ENCODE measurements at regions not wholly inside any gene's neighbourhood (a gene's known extent, or its start where the extent isn't known, plus 50 kb on each side); places are given as distances from the start of the nearest gene placed in this dataset.

DNA sequence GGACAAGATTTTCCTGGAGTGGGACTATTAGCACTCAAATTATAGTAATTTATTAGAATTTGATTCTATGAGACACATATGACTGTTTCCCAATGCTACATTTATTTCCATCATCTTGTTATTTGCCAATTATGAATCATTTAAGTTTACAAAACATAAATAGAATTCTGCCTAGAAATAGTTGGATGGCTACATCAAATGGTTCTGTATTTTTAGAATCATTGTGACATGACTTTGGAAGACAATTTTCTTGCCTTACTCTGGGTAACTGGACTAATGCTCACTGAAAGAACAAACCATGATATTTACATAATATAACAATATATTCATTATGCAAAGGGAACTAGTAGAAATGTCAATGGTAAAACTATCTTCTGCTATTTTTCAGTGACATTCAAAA lies 173.5 kb downstream of the ZIC1 start:
- no peak overlapping the region for H3K4me3 ChIP-seq (ENCODE audit: control insufficient read depth in 2 of 3, extremely low read depth in 1 of 3, insufficient read depth in 2 of 3, low read depth in 1 of 3, low read length in 3 of 3)
- H3K4me2 ChIP-seq (ENCODE audit: control insufficient read depth, extremely low read depth, insufficient read depth, low read depth, low read length), result no peak overlapping the region
- H3K79me2 ChIP-seq (ENCODE audit: control insufficient read depth, insufficient read depth, low read length), result no peaks in the 10 kb centered on the region
- H3K9ac ChIP-seq (ENCODE audit: control insufficient read depth, extremely low read depth, insufficient read depth, low read length), result no peak overlapping the region
- no peak for FAIRE-seq
- H2AFZ ChIP-seq (ENCODE audit: control insufficient read depth, low read length), result no peak overlapping the region
- H4K20me1 ChIP-seq (ENCODE audit: control insufficient read depth, extremely low read depth, insufficient read depth, low read length), result no peaks in the 10 kb centered on the region
- no peaks in the 10 kb centered on the region for H3K9me3 ChIP-seq (ENCODE audit: control insufficient read depth, low read depth, low read length)
- H3K27me3 ChIP-seq (ENCODE audit: control insufficient read depth, extremely low read depth, insufficient read depth, low read length), result no peaks in the 10 kb centered on the region
- no peak for TF ChIP-seq EZH2 (IDR thresholded peaks at IDR 0.05; ENCODE audit: low read length)
- TF ChIP-seq, protein P1, sequence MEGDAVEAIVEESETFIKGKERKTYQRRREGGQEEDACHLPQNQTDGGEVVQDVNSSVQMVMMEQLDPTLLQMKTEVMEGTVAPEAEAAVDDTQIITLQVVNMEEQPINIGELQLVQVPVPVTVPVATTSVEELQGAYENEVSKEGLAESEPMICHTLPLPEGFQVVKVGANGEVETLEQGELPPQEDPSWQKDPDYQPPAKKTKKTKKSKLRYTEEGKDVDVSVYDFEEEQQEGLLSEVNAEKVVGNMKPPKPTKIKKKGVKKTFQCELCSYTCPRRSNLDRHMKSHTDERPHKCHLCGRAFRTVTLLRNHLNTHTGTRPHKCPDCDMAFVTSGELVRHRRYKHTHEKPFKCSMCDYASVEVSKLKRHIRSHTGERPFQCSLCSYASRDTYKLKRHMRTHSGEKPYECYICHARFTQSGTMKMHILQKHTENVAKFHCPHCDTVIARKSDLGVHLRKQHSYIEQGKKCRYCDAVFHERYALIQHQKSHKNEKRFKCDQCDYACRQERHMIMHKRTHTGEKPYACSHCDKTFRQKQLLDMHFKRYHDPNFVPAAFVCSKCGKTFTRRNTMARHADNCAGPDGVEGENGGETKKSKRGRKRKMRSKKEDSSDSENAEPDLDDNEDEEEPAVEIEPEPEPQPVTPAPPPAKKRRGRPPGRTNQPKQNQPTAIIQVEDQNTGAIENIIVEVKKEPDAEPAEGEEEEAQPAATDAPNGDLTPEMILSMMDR (optimal IDR thresholded peaks at IDR 0.05 in 1 of 3, IDR thresholded peaks at IDR 0.05 in 1 of 3, conservative IDR thresholded peaks at IDR 0.05 in 1 of 3; ENCODE audit: extremely low read depth in 1 of 3, insufficient read depth in 2 of 3, low read length in 3 of 3), result no peak
- H3K9me1 ChIP-seq (ENCODE audit: control insufficient read depth, extremely low read depth, insufficient read depth, low read length), result no peaks in the 10 kb centered on the region
- no peaks in the 10 kb centered on the region for H3K36me3 ChIP-seq (ENCODE audit: control insufficient read depth in 2 of 2, extremely low read depth in 1 of 2, insufficient read depth in 2 of 2, low read length in 2 of 2)
- no peak for DNase-seq (ENCODE audit: low read depth, low spot score)
- dilution Hi-C loops (cut with MboI; ENCODE audit: extremely low pct_ligation_motif_present, low sequenced_read_pairs), result no loop called here
- H3K27ac ChIP-seq (ENCODE audit: control insufficient read depth, insufficient read depth, low read length), result no peak overlapping the region
- no peaks in the 10 kb centered on the region for H3K4me1 ChIP-seq (ENCODE audit: control insufficient read depth, extremely low read depth, insufficient read depth, low read length)

DNA sequence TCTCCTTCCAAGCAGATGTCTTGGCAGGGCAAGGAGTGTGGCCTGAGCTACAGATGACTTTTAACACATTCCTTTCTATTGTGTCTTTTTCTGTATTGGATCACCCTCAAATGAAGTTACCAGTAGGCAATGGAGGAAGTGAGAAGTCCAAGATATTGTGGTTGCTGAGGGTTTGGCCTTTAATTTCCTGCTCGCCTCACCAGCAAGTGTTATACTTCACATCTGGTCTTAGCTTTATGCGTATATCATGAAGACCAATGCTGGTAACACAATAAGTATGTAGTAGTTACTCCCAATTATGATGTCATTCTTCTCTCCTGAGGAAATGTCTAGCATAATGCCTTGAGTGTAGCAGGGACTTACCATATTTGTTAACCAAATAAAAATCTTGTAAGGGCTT lies 179.9 kb downstream of the ZIC1 start:
- FAIRE-seq, result no peak
- TF ChIP-seq EZH2 (IDR thresholded peaks at IDR 0.05; ENCODE audit: low read length), result no peak
- TF ChIP-seq, protein P1 (optimal IDR thresholded peaks at IDR 0.05 in 1 of 3, IDR thresholded peaks at IDR 0.05 in 1 of 3, conservative IDR thresholded peaks at IDR 0.05 in 1 of 3; ENCODE audit: extremely low read depth in 1 of 3, insufficient read depth in 2 of 3, low read length in 3 of 3), result no peak
- Histone ChIP-seq H2AFZ (ENCODE audit: control insufficient read depth, low read length) (no peak overlapping the region), H3K9me1 (ENCODE audit: control insufficient read depth, extremely low read depth, insufficient read depth, low read length) (no peaks in the 10 kb centered on the region), H3K4me1 (ENCODE audit: control insufficient read depth, extremely low read depth, insufficient read depth, low read length) (no peaks in the 10 kb centered on the region), H3K9ac (ENCODE audit: control insufficient read depth, extremely low read depth, insufficient read depth, low read length) (no peak overlapping the region), H3K79me2 (ENCODE audit: control insufficient read depth, insufficient read depth, low read length) (no peaks in the 10 kb centered on the region), H3K27ac (ENCODE audit: control insufficient read depth, insufficient read depth, low read length) (no peak overlapping the region), H3K27me3 (ENCODE audit: control insufficient read depth, extremely low read depth, insufficient read depth, low read length) (no peaks in the 10 kb centered on the region), H3K36me3 (ENCODE audit: control insufficient read depth in 2 of 2, extremely low read depth in 1 of 2, insufficient read depth in 2 of 2, low read length in 2 of 2) (no peaks in the 10 kb centered on the region), H3K4me3 (ENCODE audit: control insufficient read depth in 2 of 3, extremely low read depth in 1 of 3, insufficient read depth in 2 of 3, low read depth in 1 of 3, low read length in 3 of 3) (no peak overlapping the region), H3K9me3 (ENCODE audit: control insufficient read depth, low read depth, low read length) (no peaks in the 10 kb centered on the region), H3K4me2 (ENCODE audit: control insufficient read depth, extremely low read depth, insufficient read depth, low read depth, low read length) (no peak overlapping the region), H4K20me1 (ENCODE audit: control insufficient read depth, extremely low read depth, insufficient read depth, low read length) (no peaks in the 10 kb centered on the region)
- dilution Hi-C loops (cut with MboI; ENCODE audit: extremely low pct_ligation_motif_present, low sequenced_read_pairs), result no loop called here
- no peak for DNase-seq (ENCODE audit: low read depth, low spot score)

Data from keratinocyte (primary cell).